Limb (tissue), 2 donors: ENCODE measurements at regions not wholly inside any gene's neighbourhood (a gene's known extent, or its start where the extent isn't known, plus 50 kb on each side); places are given as distances from the start of the nearest gene placed in this dataset.

Experiments used
- DNase-seq, 2 donors: peaks; one replicate each; pipeline ENCODE4 v3.0.0-alpha.2; 2016; ENCODE audit errors: extremely low spot score in 2 of 2

- DNase-seq = peak in 1 of 2 donors; percentile 11
Measured at GRCh38 chr6:169869301-169869700, 117.9 kb downstream of the ERMARD start.

- peak; percentile 16 to 57 for DNase-seq
Measured at GRCh38 chr6:169868458-169868857, 117.0 kb downstream of the ERMARD start.

DNA sequence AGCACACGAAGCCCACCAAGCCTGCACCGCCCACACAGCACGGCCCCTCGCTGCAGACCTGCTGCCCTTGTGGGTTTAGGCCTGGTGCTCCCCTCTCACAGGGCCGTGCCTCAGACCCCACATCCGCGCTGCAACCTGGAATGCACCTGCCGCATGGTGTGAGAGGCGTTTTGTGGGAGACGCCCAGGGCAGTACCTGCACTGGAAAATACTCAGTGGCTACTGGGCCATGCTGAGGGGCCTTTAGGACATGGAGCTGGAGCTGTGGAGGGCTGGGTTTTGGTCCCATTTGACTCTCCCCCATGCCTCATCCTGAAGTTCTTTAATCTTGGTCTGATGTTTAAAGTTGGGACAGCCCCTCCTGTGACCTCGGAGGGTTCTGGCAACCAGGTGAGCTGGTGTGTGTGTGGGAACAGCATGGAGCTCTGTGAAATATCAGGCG is 116.3 kb downstream of the ERMARD start:
- DNase-seq = peak in 1 of 2 donors; percentile 22

GRCh38 chr6:169866668-169867521 is 115.5 kb downstream of the ERMARD start:
- DNase-seq = peak in 1 of 2 donors; percentile 9

DNA sequence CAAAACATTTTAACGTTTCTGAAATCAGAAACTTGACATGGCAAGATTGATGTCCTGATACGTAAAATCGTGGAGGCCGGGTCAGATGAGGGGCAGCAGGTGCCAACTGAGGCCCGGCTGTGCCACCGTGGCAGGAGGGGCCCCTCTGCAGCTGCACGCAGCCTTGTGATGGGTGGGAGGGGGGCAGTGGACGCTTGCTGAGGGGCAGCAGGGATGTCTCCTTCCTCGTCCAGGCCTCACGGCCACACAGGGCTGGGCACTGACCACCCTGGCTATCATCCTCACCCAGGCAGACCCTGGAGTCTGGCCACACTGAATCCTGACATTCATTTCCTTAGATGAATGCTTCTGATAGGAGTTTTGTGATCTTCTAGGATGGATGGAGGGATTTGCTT is 114.7 kb downstream of the ERMARD start:
- peak in 1 of 2 donors; percentile 33 for DNase-seq

- peak in 1 of 2 donors; percentile 24 for DNase-seq
Measured at GRCh38 chr6:169865346-169866139, 114.1 kb downstream of the ERMARD start.

DNA sequence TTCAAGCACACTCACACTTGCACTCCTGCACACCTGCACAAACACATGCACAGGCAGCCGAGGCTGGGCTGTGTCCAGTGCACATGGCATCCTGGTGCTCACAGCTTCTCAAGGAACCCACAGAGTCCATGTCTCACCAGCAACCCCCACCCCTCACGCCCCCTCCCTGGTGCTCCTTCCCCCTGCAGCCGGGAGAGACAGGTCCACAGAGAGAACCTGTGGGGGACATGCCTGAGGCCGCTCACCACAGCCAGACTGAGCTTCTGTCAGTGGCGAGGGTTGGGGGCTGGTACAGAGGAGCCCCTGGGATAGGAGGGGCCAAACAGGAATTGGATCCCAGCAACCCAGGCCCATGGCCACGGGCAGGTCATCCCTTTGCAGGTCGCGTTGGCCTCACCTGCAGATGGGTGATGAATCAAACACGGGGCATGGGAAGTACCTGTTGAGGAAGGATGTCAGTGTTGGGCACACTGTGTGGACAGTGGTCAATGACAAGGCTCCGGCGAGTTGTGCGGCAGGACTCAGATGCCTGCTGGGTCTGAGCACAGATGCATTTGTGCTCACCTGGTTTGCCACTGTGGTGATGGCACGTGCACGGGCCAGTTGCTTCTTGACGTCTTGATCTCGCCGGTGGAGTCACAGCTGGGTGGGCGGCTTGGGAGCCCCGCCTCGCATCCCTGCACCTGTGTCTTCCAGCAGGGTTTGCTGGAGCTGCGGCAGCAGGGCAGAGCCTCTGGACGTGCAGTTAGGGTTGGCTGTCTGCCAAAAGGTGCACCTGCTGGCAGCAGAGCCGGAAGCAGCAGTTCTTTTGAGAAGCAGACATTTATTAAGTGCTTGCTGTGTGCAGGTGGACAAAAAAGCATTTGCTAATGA is 113.0 kb downstream of the ERMARD start:
- DNase-seq = peak in 1 of 2 donors; percentile 44

DNA sequence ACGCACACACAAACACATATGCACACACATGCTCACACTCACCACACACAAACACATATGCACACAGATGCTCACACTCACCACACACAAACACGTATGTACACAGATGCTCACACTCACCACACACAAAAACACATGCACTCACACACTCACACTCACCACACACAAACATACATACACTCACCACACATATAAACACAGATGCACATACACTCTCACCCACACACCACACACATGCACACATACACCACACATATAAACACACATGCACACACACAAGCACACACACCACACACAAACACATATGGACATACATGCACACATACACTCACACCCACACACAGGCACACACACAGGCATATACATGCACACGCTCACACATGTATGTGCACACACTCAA is 112.3 kb downstream of the ERMARD start:
- DNase-seq = peak in 1 of 2 donors; percentile 4

DNA sequence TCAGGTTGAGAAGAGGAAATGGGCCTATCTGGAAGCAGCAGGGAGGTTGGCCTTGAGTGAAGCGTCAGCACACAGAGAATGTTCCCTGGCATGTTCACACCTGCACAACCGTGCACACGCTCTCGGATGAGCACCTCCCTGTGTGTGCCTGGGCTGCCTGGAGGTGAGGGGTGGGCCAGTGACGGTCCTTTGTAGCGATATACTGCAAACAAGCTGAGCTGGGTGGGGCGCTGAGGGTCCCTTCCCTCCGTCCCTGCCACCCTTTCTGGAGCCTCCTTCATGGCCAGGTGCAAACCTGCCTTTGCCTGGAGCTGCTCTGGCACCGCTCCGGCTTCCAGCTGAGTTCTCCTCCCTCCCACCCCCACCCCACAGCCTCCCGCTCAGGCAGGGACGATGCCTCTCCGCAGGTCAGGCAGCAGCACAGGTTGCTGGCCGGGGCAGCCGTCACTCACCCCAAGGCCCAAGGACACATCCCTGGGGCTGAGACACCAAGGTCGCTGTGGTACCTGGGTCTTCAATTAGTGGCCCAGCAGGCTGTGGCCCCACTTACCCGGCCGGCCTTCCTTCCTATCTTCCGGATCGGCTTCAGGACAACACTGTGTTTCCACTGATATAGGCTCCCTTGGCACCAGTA is 111.6 kb downstream of the ERMARD start:
- DNase-seq = peak in 1 of 2 donors; percentile 26

DNA sequence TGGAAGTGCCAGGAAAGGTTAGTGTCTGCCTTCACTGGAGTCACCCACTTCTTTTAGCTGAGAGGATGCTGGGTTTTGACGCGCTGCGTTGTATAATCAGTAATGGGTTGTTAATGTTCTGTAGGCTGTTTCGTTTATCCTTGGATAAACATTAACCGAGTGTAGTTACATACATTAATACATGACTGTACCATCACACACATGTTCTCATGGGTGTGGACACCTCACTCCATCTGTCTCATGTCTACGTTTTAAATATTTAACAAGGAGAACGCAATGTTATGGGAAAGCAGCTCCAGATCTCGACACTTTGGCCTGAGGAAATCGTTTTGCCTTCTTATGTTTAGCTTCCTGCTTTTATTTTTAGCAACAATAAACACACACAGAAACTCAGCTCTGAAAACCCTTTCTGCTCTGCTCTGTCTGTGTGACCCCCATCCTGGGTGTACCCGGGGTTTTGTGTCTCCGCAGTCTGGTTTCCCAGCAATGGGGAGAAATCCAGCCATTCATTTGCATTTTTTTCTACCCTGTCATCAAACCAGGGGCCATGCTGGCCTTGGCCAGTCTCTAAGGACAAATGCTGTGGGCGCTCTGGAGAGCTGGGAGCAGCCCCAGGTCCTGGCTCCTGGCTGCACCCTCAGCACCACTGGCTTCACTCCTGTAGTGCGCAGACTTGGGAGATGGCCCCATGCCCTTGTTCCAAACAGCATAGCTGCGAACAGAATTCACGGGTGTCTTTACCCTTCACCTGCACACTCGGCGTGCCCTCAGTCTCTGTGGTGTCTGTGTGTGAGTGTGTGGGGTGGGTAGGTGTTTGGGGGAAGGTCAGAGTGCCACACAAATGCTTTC is 110.8 kb downstream of the ERMARD start:
- DNase-seq = peak in 1 of 2 donors; percentile 19

GRCh38 chr6:169861431-169862042 is 110.1 kb downstream of the ERMARD start:
- DNase-seq = peak in 1 of 2 donors; percentile 11

DNA sequence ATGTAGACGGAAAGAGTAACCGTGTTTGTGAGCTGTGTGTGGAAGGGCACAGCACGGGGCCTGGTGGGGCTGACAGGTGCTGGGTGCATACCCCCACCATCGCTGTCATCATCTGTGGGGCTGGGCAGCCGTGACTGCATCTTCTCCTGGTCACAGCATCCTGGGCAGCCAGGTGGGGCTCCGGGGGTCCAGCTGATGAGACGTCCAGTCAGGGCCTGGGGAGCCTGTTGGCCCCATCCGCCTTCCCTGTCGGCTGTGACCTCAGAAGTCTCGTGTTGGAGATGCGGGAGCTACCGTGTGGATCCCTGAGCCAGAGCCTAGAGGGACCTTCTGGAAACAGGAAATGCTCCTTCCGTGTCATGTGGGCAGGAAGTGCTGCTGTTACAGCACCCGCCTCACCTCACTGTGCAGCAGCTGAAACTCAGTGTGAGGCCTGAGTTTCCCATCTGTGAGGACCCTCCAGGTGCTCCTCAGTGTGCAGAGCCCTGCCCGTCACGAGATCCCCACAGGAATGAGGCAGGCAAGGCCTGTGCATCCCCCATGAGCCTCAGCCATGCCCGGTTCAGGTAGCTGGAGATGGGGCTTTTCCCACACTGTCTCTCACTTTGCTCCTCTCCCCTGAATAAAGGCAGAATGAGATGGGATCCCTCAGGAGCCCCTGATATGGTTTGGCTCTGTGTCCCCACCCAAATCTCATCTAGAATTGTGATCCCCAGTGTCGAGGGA is 108.7 kb downstream of the ERMARD start:
- peak in 1 of 2 donors; percentile 12 for DNase-seq

- DNase-seq = peak in 1 of 2 donors; percentile 6
Measured at GRCh38 chr6:169859401-169859977, 108.1 kb downstream of the ERMARD start.

- peak in 1 of 2 donors; percentile 19 for DNase-seq
Measured at GRCh38 chr6:169858935-169859351, 107.5 kb downstream of the ERMARD start.

- DNase-seq = no peak
Measured at GRCh38 chr6:169858293-169858934, 107.0 kb downstream of the ERMARD start.

GRCh38 chr6:169857343-169858292 is 106.2 kb downstream of the ERMARD start:
- peak in 1 of 2 donors; percentile 11 for DNase-seq
